MM.1S (cell line): ENCODE measurements at regions not wholly inside any gene's neighbourhood (a gene's known extent, or its start where the extent isn't known, plus 50 kb on each side); places are given as distances from the start of the nearest gene placed in this dataset.

Experiments used
- CTCF ChIP-seq: fragments of 300-600 bp; sonication (generic); IDR thresholded peaks from 2 replicates; pipeline ENCODE4 v1.5.1; 2016; ENCODE audit warnings: antibody characterized with exemption, low read length, mixed read lengths
- EZH2phosphoT487 ChIP-seq: fragments of 300-600 bp; sonication (generic); IDR thresholded peaks from 2 replicates; pipeline ENCODE4 v1.6.1; 2018; ENCODE audit warnings: antibody characterized with exemption, low read length

- TF ChIP-seq CTCF (no peak), EZH2phosphoT487 (no peak)
Observed at GRCh38 chr6:6968731-6969552, 138.8 kb upstream of the RREB1 start.
